ENCODE measurements at regions not wholly inside any gene's neighbourhood (a gene's known extent, or its start where the extent isn't known, plus 50 kb on each side); places are given as distances from the start of the nearest gene placed in this dataset.

GRCh38 chr16:9345880-9346279 lies 254.4 kb downstream of the HAPSTR1 start:
- TF ChIP-seq CTCF (IDR thresholded peaks at IDR 0.05): no peak
- TF ChIP-seq POLR2A (IDR thresholded peaks at IDR 0.05): no peak

Measured in body of pancreas (tissue), 4 donors.